H4 (cell line): ENCODE measurements at regions not wholly inside any gene's neighbourhood (a gene's known extent, or its start where the extent isn't known, plus 50 kb on each side); places are given as distances from the start of the nearest gene placed in this dataset.
A peak's percentile ranks its signal among the peaks of the same experiment; 100 is the strongest.

Experiments
- DNase-seq: peaks from one replicate; pipeline ENCODE4 v3.0.0-alpha.2; 2015; ENCODE audit warnings: low spot score

DNA sequence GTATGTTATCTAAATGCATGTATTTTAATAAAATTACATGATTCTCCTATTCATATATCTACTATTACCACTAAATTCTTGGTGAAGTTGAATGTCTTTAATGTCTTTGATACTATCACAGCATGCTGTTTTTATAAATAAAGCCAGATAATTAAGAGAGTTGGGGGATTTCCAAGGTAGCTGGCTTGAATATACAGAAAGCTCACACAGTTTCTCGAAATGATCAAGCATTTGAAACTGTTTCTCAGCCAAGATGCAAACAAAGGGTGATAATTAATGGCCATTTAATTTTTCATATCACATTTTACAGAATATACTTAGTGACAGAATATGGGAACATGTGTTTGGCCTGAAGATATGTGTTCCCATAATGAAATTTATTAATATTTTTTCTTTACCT is 145.6 kb upstream of the CDH12 start:
- no peak for DNase-seq

DNA sequence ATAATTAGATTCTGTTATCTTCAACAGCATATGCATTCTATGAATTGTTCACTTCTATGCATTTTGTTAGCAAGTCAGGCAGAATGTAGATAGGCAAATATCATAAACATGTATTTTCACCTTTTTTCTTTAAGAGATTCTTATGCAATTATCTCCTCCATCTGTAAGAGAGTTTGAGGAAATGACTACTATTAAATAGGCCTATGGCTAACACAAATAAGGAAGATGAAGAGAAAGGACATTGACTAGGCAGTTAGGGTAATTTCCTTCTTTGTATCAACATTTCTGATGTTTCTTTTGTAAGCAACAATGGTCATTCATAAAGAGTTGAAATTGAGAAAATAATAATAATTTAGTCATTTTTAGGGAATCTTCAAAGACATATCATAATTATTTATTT is 145.2 kb upstream of the CDH12 start:
- DNase-seq: no peak

GRCh38 chr5:22988937-22989336 is 135.8 kb upstream of the CDH12 start:
- no peak for DNase-seq

DNA sequence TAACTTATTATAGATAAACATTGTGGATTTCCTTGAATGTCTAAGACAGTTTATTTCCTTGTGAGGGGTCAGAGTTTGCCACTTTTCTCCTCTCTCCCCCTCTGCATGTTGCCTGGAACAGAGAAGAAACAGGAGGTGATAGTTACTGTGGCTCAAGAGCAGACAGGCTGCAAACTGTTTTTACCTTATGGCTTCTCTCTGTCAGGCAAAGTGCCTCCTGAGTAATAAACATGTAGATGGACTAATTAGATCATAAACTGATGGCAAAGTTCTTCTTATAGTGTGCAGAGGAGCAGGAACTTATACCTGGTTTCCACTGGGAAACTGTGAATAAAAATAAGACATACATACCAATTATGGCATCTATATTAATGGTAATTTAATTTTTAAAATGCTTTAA is 133.1 kb upstream of the CDH12 start:
- no peak for DNase-seq

DNA sequence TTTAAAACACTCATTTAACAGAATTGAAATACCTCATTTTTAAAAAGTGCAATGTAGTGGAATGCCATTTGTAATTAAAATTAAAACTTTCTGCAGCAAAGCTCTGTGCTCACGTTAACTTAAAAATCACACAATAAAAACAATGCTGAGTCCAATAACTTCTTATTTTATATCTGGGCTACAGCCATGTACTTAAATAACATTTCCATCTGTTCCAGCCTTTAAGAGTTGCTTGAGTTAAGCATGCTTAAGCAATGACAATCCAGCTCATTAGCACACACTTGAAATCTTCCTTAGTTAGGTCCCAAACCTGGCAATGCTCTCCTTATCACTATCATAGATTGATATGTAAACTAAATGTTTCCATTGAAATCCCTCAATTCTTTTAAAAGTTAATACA is 132.3 kb upstream of the CDH12 start:
- no peak for DNase-seq

DNA sequence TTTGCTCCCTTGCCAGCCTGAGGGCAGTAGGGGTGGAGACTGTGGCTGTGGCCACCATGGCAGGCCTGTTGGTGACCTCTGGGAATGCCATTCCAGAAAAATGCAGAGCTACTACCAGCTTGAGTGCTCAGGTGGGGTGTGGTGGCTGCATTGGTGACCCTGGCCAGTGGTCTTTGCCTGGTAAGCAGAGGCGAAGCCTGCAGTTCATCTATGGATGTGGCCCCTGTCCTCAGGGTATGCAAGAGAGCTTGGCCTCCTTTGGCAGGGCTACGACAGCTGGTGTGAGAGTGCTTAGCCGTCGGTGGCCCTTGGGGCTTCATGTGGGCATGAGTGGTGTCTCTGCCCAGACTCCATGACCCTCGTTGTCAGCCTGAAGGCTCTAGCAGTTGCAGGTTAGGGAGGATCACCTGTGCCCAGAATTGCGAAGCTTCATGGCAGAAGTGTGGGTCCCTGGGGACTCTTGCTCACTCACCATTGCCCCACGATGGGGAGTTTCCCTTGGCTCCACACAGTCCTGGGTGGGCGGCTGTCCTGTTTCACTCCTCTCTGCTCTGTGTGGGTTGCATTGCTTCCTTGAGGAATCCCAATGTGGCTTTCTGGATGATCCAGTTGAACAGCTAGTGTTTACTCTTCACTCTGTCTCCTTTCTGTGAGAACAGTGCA is 117.9 kb upstream of the CDH12 start:
- no peak for DNase-seq

DNA sequence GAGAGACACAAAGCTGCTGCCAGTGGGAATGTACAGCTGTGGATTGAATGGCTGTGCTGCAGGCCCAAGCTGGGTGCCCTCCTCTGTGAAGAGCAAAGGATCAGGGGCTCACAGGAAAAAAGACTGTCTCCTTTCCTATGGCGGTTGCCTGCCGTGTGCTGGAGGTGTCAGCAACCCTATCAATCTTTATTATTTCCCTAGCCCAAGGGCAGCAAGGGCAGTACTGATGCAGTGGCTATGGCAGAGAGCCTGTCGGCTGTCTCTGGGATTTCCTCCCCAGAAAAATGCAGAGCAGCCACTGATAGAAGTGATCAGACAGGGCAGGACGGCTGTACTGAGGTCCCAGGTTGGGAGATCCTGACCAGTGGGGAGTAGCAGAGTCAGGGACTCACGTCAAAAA is 117.3 kb upstream of the CDH12 start:
- no peak for DNase-seq

DNA sequence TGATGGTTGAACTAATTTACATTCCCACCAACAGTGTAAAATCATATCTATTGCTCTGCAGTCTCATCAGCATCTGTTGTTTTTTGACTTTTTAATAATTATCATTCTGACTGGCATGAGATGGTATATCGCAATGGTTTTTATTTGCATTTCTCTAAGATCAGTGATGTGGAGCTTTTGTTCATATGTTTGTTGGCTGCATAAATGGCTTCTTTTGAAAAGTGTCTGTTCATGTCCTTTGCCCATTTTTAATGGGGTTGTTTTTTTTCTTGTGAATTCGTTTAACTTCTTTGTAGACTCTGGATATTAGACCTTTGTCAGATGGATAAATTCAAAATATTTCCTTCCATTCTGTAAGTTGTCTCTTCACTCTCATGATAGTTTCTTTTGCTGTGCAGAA is 115.2 kb upstream of the CDH12 start:
- no peak for DNase-seq

DNA sequence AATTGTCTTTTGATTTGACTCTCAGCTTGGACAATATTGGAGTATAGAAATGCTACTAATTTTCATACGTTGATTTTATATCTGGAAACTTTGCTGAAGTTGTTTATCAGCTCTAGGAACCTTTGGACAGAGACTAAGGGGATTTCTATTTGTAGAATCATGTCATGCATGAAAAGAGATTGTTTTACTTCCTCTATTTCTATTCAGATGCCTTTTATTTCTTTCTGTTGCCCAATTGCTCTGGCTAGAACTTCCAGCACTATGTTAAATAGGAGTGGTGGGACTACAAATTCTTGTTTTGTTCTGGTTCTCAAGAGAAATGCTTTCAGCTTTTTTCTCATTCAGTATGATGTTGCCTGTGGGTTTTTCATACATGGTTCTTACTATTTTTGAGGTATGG is 112.8 kb upstream of the CDH12 start:
- no peak for DNase-seq

GRCh38 chr5:22964632-22965031 is 111.5 kb upstream of the CDH12 start:
- no peak for DNase-seq

DNA sequence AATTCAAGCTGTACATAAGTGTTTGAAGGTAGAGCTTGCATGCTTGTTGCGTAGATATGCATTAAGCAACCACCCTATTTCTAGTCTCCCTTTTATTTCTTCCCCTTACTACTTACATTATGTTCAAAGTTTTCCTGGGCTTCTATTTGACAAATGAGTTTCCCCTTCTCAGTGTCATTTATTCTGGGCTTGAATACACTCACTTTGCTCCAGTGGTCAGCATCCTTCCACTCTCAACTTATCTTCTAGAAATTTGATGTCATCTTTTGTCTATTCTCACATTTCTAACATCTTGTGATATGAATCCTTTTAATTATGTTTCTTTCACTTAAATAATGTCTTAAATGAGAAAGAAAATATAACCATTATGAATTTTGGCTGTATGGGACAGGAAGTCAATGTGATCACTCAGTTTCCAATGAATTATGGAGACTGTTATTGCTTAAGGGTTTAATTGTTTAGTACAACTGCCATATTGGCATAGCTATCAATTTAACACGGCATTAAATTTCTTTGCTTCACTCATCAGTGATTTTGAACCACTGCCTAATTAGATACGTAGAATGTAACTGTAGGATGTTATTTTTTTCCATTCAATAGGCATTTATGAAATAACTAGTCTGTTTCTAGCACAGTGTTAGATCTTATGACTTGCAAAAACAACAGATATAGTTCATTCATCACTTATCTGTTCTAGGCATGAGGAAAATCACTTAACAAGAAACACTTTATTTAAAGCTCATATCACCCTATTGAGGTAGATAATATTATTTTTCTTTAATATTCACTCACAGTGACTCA is 105.5 kb upstream of the CDH12 start:
- DNase-seq: no peak

DNA sequence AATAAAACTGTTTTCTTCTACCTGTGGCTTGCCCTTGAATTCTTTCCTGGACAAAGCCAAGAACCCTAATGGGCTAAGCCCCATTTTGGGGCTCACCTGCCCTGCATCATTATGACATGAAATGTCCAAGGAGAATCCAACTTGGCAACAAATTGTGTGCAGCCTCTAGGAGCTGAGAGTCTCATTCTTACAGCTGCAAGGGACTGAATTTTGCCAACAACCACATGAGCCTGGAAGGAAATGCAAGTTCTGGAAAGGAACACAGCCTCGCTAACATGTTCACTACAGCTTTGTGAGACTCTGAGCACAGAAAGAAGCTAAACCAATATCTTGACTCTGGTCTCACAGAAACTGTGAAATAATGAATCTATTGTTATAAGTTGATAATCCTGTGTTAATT is 94.8 kb upstream of the CDH12 start:
- DNase-seq: no peak

GRCh38 chr5:22938362-22938761 is 85.2 kb upstream of the CDH12 start:
- DNase-seq: no peak

DNA sequence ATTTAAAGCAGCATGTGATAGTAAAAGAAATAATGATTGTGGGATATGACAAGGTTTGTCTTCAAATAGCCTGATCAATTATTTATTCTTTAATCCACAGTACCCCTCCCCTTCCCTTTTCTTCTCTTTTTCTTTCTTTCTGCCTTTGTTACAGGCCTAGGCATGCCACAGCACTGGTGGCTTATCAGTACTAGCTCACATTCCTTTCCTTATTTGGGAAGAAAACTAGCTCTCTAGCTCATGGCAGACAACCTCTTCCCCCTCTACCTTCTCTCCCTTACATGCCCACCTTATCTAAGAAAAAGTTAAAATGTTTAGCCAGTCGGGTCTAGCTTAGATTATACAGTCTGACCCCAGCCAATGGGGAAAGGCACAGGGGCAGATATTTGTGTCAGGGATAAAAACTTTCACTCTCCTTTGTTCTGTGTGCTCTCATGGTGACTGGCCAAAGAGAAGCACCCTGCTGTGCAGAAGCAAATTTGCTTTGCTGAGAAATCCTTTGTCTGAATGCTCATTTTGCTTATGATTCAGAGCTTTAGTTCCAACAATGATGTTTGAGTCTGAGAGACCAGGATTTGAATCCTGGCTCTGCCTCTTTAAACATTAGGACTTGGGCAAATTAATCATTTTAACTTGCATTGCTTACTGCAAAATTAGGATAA is 75.8 kb upstream of the CDH12 start:
- DNase-seq: no peak

DNA sequence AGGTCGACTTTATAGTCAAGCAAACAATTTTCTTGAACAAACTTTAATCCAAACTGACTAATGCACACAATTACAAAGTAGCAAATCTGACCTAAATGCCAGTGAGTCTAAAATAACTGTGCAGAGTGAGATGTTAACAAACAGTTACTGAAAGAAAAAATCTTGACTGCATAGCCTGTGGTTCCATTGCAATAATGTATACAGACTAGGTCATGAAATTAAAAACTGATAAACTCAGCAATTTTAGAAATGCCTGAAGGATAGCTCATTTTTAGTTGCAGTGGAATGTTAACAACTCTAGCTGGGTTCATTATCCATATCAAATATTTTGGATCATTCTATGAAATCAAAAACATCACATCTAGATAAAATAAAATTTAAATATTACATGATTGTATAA is 73.4 kb upstream of the CDH12 start:
- no peak for DNase-seq

DNA sequence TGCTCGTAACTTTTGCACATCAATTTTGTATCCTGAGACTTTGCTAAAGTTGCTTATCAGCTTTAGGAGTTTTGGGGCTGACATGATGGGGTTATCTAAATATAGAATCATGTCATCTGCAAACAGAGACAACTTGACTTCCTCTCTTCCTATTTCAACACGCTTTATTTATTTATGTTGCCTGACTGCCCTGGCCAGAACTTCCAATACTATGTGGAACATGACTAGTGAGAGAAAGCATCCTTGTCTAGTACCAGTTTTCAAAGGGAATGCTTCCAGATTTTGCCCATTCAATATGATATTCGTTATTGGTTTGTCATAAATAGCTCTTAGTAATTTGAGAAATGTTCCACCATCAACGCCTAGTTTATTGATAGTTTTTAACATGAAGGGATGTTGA is 65.4 kb upstream of the CDH12 start:
- DNase-seq: no peak

DNA sequence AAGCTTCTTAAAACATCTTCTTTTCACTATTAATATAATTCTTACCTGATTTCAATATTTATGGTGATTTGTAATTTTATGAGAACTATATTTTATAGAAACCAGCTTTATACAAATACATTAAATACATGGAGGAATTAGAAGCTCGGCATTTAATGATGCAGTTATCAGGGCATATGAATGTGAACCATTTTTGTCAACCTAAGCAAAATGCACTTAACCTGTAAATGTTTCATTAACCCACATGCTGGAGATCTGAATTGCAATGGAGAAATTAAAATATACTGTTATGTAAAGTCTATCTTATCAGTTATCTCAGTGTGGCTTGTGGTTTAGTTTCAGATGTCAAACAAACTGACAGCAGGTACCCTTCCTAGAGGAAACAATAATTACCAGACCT is 63.2 kb upstream of the CDH12 start:
- DNase-seq: no peak

GRCh38 chr5:22911019-22911418 is 57.9 kb upstream of the CDH12 start:
- no peak for DNase-seq

- no peak for DNase-seq
Measured at GRCh38 chr5:22910523-22910922, 57.4 kb upstream of the CDH12 start.

DNA sequence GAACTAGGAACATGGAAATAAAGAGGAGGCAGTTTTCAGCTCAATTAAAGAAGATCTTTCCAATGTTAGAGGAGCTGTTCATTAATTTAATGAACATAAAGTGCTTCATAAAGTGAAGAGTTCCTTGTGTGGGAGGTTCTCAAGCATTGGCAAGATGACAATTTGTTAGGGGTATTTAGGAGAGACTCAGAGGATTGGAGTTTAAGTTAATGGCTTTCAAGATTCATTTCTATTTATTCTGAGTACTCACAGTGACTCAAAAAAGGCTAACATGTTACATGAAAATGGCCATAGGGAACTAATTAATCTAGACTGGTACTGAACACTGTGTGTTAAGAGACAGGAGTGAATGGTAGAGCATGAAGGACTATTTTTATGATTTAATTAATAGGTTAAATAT is 55.4 kb upstream of the CDH12 start:
- no peak for DNase-seq

DNA sequence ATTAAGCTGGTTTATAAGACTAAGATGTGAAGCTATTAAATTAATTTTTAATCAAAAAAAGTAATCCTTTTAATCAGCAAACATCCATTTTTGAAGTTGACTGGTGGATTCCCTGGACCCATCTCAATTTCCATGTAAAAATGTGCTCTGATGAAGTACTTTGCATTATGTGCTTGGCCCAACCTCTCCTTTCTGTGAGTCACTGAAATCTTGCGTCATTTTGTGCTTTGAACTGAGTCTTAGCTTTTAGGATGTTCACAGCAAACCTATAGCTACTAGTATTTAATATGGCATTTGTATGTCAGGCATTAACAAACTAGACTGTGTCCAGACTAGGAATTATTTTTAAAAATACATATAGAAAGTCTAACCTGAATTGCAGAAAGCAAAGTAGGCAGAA is 55.0 kb upstream of the CDH12 start:
- peak; percentile 31 for DNase-seq
